Limb (tissue), 2 donors: ENCODE measurements at regions not wholly inside any gene's neighbourhood (a gene's known extent, or its start where the extent isn't known, plus 50 kb on each side); places are given as distances from the start of the nearest gene placed in this dataset.

Experiments
- DNase-seq, 2 donors: peaks; one replicate each; pipeline ENCODE4 v3.0.0-alpha.2; 2016; ENCODE audit errors: extremely low spot score in 2 of 2

- no peak for DNase-seq
These were observed 72.5 kb upstream of the C11orf87 start for GRCh38 chr11:109349276-109350080.

GRCh38 chr11:109350091-109350490 is 71.9 kb upstream of the C11orf87 start:
- no peak for DNase-seq

- DNase-seq, result no peak
These were observed 59.9 kb upstream of the C11orf87 start for GRCh38 chr11:109362059-109362458.

GRCh38 chr11:109363682-109364081 is 58.3 kb upstream of the C11orf87 start:
- no peak for DNase-seq

- DNase-seq, result no peak
These were observed 57.1 kb upstream of the C11orf87 start for GRCh38 chr11:109364851-109365250.

- DNase-seq, result no peak
These were observed 50.4 kb upstream of the C11orf87 start for GRCh38 chr11:109371444-109372176.
